Left lung (tissue), 4 donors: ENCODE measurements at regions not wholly inside any gene's neighbourhood (a gene's known extent, or its start where the extent isn't known, plus 50 kb on each side); places are given as distances from the start of the nearest gene placed in this dataset.
"Not testable (repeated sequence)": the region's sequence is repeated elsewhere in the genome, so short reads cannot be mapped to it uniquely, and the experiment has no call there.

Source experiments
- ATAC-seq: fragments of 200-7000 bp; cut with Tn5 transposase; one replicate; pipeline ENCODE4 v1.9.1; 2020; ENCODE audit warnings: moderate library complexity
- DNase-seq, 4 donors: peaks; one replicate each; pipeline ENCODE4 v3.0.0-alpha.2; 2013 to 2020
- H3K27ac ChIP-seq, 2 donors: fragments of 200-600 bp; sonication (generic) in 1 of 2; one replicate each; pipeline versions ENCODE4 v1.5.0 to v1.8.0; 2020 to 2021
- H3K27me3 ChIP-seq, 2 donors: fragments of 200-600 bp; sonication (generic) in 1 of 2; one replicate each; pipeline versions ENCODE4 v1.5.0 to v1.8.0; 2020 to 2021
- H3K36me3 ChIP-seq, 2 donors: fragments of 200-600 bp; sonication (generic) in 1 of 2; one replicate each; pipeline versions ENCODE4 v1.5.0 to v1.8.0; 2020 to 2021
- H3K4me1 ChIP-seq, 2 donors: fragments of 200-600 bp; one replicate each; pipeline ENCODE4 v1.8.0; 2021
- H3K4me3 ChIP-seq, 2 donors: fragments of 200-600 bp; sonication (generic) in 1 of 2; one replicate each; pipeline versions ENCODE4 v1.5.0 to v1.8.0; 2020 to 2021; ENCODE audit warnings: mild to moderate bottlenecking in 1 of 2
- H3K9me3 ChIP-seq, 2 donors: fragments of 200-600 bp; sonication (generic) in 1 of 2; one replicate each; pipeline versions ENCODE4 v1.5.0 to v1.8.0; 2020 to 2021
- CTCF ChIP-seq, 2 donors: fragments of 200-600 bp; sonication (generic) in 1 of 2; IDR thresholded peaks; one replicate each; pipeline versions ENCODE4 v1.5.0 to v1.8.0; 2021; ENCODE audit warnings: antibody characterized with exemption in 2 of 2
- intact Hi-C, 2 donors: fragments of 100-400 bp; cut with DNase I; formaldehyde crosslinking; loops; one replicate each; pipeline versions ENCODE4 v1.11.2 to v1.14.2; 2022
- donor health status: DM: no; HTN: yes; CAD: no.
- donor health status: DM: no; HTN: no; CAD: no.

- DNase-seq, result no peak
- no peak overlapping the region for H3K4me3 ChIP-seq
- no peaks in the 10 kb centered on the region for H3K27me3 ChIP-seq
- no peak overlapping the region for H3K27ac ChIP-seq
- intact Hi-C loops, result no loop called here
- H3K4me1 ChIP-seq, result no peaks in the 10 kb centered on the region
- ATAC-seq, result no peak
- TF ChIP-seq CTCF (IDR thresholded peaks at IDR 0.05), result no peak
- peaks cover 0 to 2% of the 10 kb centered on the region in 2 donors for H3K9me3 ChIP-seq
- H3K36me3 ChIP-seq, result no peaks in the 10 kb centered on the region
These were observed 992.8 kb upstream of the FANCL start for GRCh38 chr2:59233920-59234319.

GRCh38 chr2:59233448-59233847 is 992.3 kb upstream of the FANCL start:
- no peak overlapping the region for H3K4me3 ChIP-seq
- no peaks in the 10 kb centered on the region for H3K27me3 ChIP-seq
- H3K27ac ChIP-seq, result no peak overlapping the region
- DNase-seq (no peak), ATAC-seq (no peak)
- H3K9me3 ChIP-seq, result peaks cover 0 to 2% of the 10 kb centered on the region in 2 donors
- H3K36me3 ChIP-seq, result no peaks in the 10 kb centered on the region
- intact Hi-C loops, result no loop called here
- H3K4me1 ChIP-seq, result no peaks in the 10 kb centered on the region
- TF ChIP-seq CTCF (IDR thresholded peaks at IDR 0.05), result no peak

DNA sequence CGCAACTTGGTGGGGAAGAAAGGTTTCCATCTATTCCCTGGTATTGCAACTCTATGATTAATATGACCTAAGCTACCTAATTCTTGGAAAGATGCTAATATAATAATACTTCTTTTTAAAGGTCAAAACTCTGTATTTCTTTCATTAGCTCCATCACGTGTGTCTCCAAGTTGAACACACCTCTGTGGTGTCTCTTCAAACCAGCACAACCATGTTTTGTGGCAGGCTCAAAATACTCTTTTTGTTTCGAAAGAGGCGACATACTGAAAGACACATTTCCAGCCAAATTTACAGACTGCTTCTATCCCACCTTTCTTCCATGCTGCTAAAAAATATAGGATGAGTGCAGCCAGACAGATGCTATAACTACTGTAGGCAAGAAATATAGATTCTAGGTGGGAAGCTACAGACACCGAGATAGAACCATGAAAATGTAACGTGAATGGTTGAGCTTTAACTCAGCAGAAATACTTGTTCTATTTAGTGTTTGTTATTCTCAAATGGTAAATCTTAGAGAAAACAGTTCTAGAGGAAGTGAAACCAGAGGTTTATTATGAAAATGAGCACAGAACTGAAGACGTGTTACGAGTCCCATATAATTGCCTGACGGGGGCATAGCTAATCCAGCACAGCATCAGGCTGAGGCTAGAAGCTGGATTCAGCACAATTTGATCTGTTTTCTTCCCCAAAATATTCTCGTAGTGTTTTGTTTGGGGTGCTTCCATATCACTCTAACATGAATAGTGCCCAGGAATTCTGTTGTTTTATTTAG is 991.5 kb upstream of the FANCL start:
- Histone ChIP-seq H3K36me3 (no peaks in the 10 kb centered on the region), H3K4me3 (no peak overlapping the region), H3K27ac (no peak overlapping the region), H3K4me1 (no peaks in the 10 kb centered on the region), H3K9me3 (peaks cover 0 to 2% of the 10 kb centered on the region in 2 donors), H3K27me3 (no peaks in the 10 kb centered on the region)
- ATAC-seq (no peak), DNase-seq (no peak)
- no peak for TF ChIP-seq CTCF (IDR thresholded peaks at IDR 0.05)
- intact Hi-C loops, result no loop called here

DNA sequence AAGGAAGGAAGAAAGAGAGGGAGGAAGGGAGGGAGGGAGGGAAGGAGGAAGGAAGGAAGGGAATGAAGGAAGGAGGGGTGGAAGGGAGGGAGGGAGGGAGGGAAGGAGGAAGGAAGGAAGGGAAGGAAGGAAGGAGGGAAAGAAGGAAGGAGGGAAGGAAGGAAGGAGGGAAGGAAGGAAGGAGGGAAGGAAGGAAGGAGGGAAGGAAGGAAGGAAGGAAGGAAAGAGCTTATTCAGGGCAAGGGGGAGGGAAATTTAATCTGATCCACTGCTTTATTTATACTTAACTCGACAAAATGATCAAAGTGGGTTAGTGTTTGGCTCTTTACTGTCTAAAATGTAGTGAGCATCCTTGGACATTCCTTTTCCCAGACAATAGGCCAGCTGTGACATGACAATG is 985.2 kb upstream of the FANCL start:
- DNase-seq, H3K4me1 ChIP-seq, intact Hi-C loops, H3K27me3 ChIP-seq, H3K9me3 ChIP-seq, H3K4me3 ChIP-seq, ATAC-seq, H3K36me3 ChIP-seq, H3K27ac ChIP-seq: not testable (repeated sequence)

- Histone ChIP-seq H3K27me3 (no peaks in the 10 kb centered on the region), H3K4me3 (no peak overlapping the region), H3K36me3 (no peaks in the 10 kb centered on the region), H3K4me1 (no peaks in the 10 kb centered on the region), H3K9me3 (no peaks in the 10 kb centered on the region), H3K27ac (no peak overlapping the region)
- intact Hi-C loops, result no loop called here
- no peak for TF ChIP-seq CTCF (IDR thresholded peaks at IDR 0.05)
- ATAC-seq (no peak), DNase-seq (no peak)
These were observed 982.6 kb upstream of the FANCL start for GRCh38 chr2:59223742-59224141.

DNA sequence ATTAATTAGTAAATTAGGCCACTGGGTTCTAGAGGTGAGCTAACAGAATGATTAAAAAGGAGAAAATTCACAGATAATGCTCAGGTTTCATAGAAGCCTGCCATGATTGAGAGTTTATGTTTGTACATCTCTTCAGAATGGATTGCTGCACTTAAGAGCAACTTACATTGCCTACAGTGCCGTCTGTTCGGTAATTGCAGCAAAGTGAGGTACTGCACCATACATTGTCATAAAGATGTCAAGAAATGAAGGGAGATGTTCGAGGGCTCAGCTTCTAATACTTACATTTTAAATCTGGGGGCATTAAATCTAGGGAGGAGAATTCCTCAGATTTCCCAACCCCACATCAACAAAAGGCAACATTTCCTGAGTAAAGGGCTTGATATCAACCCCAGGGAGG is 976.2 kb upstream of the FANCL start:
- Histone ChIP-seq H3K36me3 (no peaks in the 10 kb centered on the region), H3K27me3 (no peaks in the 10 kb centered on the region), H3K27ac (no peak overlapping the region), H3K9me3 (no peaks in the 10 kb centered on the region), H3K4me1 (no peaks in the 10 kb centered on the region), H3K4me3 (no peak overlapping the region)
- TF ChIP-seq CTCF (IDR thresholded peaks at IDR 0.05), result no peak
- no peak for DNase-seq
- ATAC-seq, result no peak
- intact Hi-C loops, result no loop called here
